Esophagus muscularis mucosa (tissue), 4 donors: ENCODE measurements at regions not wholly inside any gene's neighbourhood (a gene's known extent, or its start where the extent isn't known, plus 50 kb on each side); places are given as distances from the start of the nearest gene placed in this dataset.
"Not testable (repeated sequence)": the region's sequence is repeated elsewhere in the genome, so short reads cannot be mapped to it uniquely, and the experiment has no call there.

Experiments
- DNase-seq: peaks from one replicate; pipeline ENCODE4 v3.0.0-alpha.2; 2017; ENCODE audit errors: extremely low spot score
- H3K27ac ChIP-seq, 4 donors: fragments of 200-600 bp; sonication (generic); replicated peaks in 1 of 4; 1 replicate in 3 of 4; 2 replicates in 1 of 4; pipeline ENCODE4 v1.5.1; 2016 to 2019; ENCODE audit warnings: mild to moderate bottlenecking in 1 of 4
- H3K27me3 ChIP-seq, 4 donors: fragments of 200-600 bp; sonication (generic); one replicate each; pipeline versions ENCODE4 v1.5.1 to v1.6.0; 2016 to 2019
- H3K36me3 ChIP-seq, 4 donors: fragments of 200-600 bp; sonication (generic); one replicate each; pipeline ENCODE4 v1.5.1; 2016 to 2019
- H3K4me1 ChIP-seq, 4 donors: fragments of 200-600 bp; sonication (generic); one replicate each; pipeline ENCODE4 v1.5.1; 2016 to 2019
- H3K4me3 ChIP-seq, 4 donors: fragments of 200-600 bp; sonication (generic); 1 replicate in 2 of 4; 2 replicates in 2 of 4; pipeline ENCODE4 v1.5.1; 2016 to 2019; ENCODE audit warnings: mild to moderate bottlenecking in 4 of 4, moderate library complexity in 1 of 4
- H3K9me3 ChIP-seq, 4 donors: fragments of 200-600 bp; sonication (generic); 1 replicate in 3 of 4; 2 replicates in 1 of 4; pipeline ENCODE4 v1.5.1; 2016 to 2019
- CTCF ChIP-seq, 3 experiments: fragments of 200-600 bp in 2 of 3; fragments of 450-650 bp in 1 of 3; sonication (generic) in 2 of 3; IDR thresholded peaks; one replicate each; pipeline ENCODE4 v1.5.1; 2017 to 2019; ENCODE audit warnings: antibody characterized with exemption in 3 of 3, mild to moderate bottlenecking in 2 of 3, moderate library complexity in 1 of 3
- EP300 ChIP-seq: sonication (generic); formaldehyde crosslinking; IDR thresholded peaks from one replicate; pipeline ENCODE4 v1.6.1; 2017; ENCODE audit warnings: antibody characterized with exemption
- POLR2A ChIP-seq: fragments of 450-650 bp; IDR thresholded peaks from one replicate; pipeline ENCODE4 v1.6.1; 2017; ENCODE audit warnings: antibody characterized with exemption, moderate library complexity, mild to moderate bottlenecking, low read depth
- POLR2AphosphoS5 ChIP-seq, 2 donors: sonication (generic); formaldehyde crosslinking; IDR thresholded peaks; one replicate each; pipeline ENCODE4 v1.6.1; 2017; ENCODE audit warnings: antibody characterized with exemption in 2 of 2
- WGBS: methylation state at CpG from one replicate; pipeline ENCODE4 v1.1.5; 2018; 5-methylcytosine and 5-hydroxymethylcytosine counted together
- intact Hi-C: fragments of 100-400 bp; cut with DNase I; formaldehyde crosslinking; loops from one replicate; pipeline ENCODE4 v1.15.1; 2023

DNA sequence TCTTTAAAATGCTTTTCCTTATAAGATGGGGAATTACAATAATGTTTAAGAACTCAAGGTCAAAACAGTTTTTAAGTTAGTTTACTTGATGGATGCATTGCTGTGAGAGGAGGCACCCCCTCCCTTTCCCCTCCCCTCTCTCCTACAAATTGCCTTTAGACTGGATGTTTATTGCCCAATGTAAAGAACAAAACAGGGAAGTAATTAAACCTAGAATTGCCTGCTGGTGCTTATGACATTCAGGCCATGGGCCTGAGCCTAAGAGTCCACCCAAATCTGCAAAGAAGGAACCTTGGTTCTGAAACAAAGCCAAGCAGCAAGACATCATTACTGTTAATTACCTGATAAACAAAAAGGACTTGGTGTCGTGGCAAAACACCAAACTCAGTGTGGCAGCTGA is 630.3 kb downstream of the ISL1 start:
- WGBS = 83% methylated on average over 1 of the region's 1 CpG
- Histone ChIP-seq H3K27ac (no peak overlapping the region), H3K4me3 (no peak overlapping the region), H3K4me1 (no peaks in the 10 kb centered on the region), H3K27me3 (no peaks in the 10 kb centered on the region), H3K36me3 (no peaks in the 10 kb centered on the region), H3K9me3 (no peaks in the 10 kb centered on the region)
- DNase-seq = no peak
- intact Hi-C loops = no loop called here
- TF ChIP-seq EP300 (no peak), POLR2AphosphoS5 (IDR thresholded peaks at IDR 0.05) (no peak), POLR2A (no peak), CTCF (IDR thresholded peaks at IDR 0.05) (no peak)

DNA sequence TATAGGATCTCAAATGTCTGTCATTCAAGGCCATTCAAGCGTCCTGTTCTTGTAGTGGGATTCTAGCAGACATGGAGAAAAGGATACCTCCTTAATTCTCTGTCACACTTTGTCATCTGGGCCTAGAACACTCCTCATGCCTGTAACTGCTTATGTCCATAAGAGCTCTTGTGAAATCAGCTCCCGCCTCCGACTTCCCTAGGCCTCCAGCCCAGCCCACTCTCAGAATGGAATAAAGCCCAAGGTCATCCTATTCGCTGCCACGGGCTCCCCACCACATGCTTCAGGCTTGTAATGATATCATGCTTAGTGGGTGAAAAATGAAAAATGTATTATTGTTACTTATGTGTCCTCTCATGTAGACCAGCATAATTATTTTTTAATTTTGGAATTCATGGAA is 632.5 kb downstream of the ISL1 start:
- H3K36me3 ChIP-seq = no peaks in the 10 kb centered on the region
- DNase-seq = no peak
- H3K27ac ChIP-seq = no peak overlapping the region
- no peaks in the 10 kb centered on the region for H3K27me3 ChIP-seq
- intact Hi-C loops = no loop called here
- H3K4me3 ChIP-seq = no peak overlapping the region
- H3K9me3 ChIP-seq = no peaks in the 10 kb centered on the region
- 82% methylated on average over 5 of the region's 5 CpGs for WGBS
- TF ChIP-seq POLR2A (no peak), POLR2AphosphoS5 (IDR thresholded peaks at IDR 0.05) (no peak), EP300 (no peak), CTCF (IDR thresholded peaks at IDR 0.05) (no peak)
- no peaks in the 10 kb centered on the region for H3K4me1 ChIP-seq

- TF ChIP-seq POLR2A (no peak), EP300 (no peak), POLR2AphosphoS5 (IDR thresholded peaks at IDR 0.05) (no peak), CTCF (IDR thresholded peaks at IDR 0.05) (no peak)
- WGBS = 50% methylated on average over 2 of the region's 2 CpGs
- H3K27ac ChIP-seq = no peak overlapping the region
- intact Hi-C loops = no loop called here
- H3K36me3 ChIP-seq = no peaks in the 10 kb centered on the region
- no peak for DNase-seq
- H3K4me1 ChIP-seq = no peaks in the 10 kb centered on the region
- no peaks in the 10 kb centered on the region for H3K9me3 ChIP-seq
- H3K27me3 ChIP-seq = no peaks in the 10 kb centered on the region
- H3K4me3 ChIP-seq = no peak overlapping the region
These were observed 634.3 kb downstream of the ISL1 start for GRCh38 chr5:52017567-52017966.

- 96% methylated on average over 3 of the region's 3 CpGs for WGBS
These were observed 641.1 kb downstream of the ISL1 start for GRCh38 chr5:52024359-52024758.

GRCh38 chr5:52029836-52030235 is 646.6 kb downstream of the ISL1 start:
- H3K4me1 ChIP-seq, intact Hi-C loops, H3K9me3 ChIP-seq, H3K36me3 ChIP-seq, H3K4me3 ChIP-seq, H3K27ac ChIP-seq, DNase-seq, H3K27me3 ChIP-seq: not testable (repeated sequence)
- WGBS = 95% methylated on average over 7 of the region's 7 CpGs

More at GRCh38 chr5:52024359-52024758, 641.1 kb downstream of the ISL1 start:
- intact Hi-C loops = no loop called here
- no peaks in the 10 kb centered on the region for H3K9me3 ChIP-seq
- no peak for TF ChIP-seq POLR2AphosphoS5 (IDR thresholded peaks at IDR 0.05)
- no peak for TF ChIP-seq CTCF (IDR thresholded peaks at IDR 0.05)
- no peak for TF ChIP-seq POLR2A
- TF ChIP-seq EP300 = no peak
- no peaks in the 10 kb centered on the region for H3K27me3 ChIP-seq
- no peak for DNase-seq
- H3K4me3 ChIP-seq = no peak overlapping the region
- H3K4me1 ChIP-seq = no peaks in the 10 kb centered on the region
- H3K27ac ChIP-seq = no peak overlapping the region
- no peaks in the 10 kb centered on the region for H3K36me3 ChIP-seq
